ENCODE measurements at regions not wholly inside any gene's neighbourhood (a gene's known extent, or its start where the extent isn't known, plus 50 kb on each side); places are given as distances from the start of the nearest gene placed in this dataset.

DNA sequence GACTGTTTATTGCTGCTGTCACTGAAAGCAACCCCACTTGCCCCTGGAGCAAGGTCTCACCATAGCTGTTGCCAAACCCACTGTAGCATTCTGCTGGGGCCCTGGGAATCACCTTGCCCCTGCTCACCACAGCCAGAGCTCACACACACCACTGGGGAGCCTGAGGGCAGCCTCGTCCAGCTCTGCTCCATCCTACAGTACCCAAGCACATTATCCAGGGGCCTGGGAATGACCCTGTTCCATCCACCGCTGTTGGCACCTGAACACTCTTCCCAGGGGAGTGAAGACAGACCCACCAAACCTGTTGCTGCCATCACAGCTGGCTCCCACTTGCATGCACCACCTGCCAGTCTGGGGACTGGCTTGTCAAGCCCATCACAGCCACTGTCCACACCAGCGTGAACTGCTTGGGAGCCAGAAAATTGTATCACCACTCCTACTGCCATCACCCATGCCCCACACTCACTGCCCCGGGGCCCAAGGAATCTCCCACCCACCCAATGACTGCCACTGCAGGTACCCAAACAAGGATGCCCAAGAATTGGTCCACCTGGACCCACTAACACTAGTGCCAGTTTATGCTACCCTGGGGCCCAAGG, 811.3 kb downstream of the KLHL13 start:
- in situ Hi-C loops (cut with MboI) (no loop called here), intact Hi-C loops (cut with micrococcal nuclease) (no loop called here)
- 0% methylated on average over 4 of the region's 4 CpGs for WGBS (ENCODE audit: insufficient coverage, low coverage, missing lambda C conversion rate)
- FAIRE-seq (no peak), ATAC-seq (no peak), DNase-seq (ENCODE audit: extremely low read depth in 1 of 4, low spot score in 3 of 4) (no peak)
- H3K4me3 ChIP-seq = no peak overlapping the region
- H3K4me2 ChIP-seq (ENCODE audit: insufficient read depth, low read length) = no peak overlapping the region
- no peak overlapping the region for H2AFZ ChIP-seq (ENCODE audit: low read depth, low read length)
- H3K4me1 ChIP-seq (replicated peaks in 1 of 2; ENCODE audit: control insufficient read depth in 2 of 2, insufficient read depth in 2 of 2, low read length in 2 of 2) = no peaks in the 10 kb centered on the region
- H4K20me1 ChIP-seq (replicated peaks; ENCODE audit: control insufficient read depth, insufficient read depth, low read length) = no peaks in the 10 kb centered on the region
- H3K27me3 ChIP-seq (ENCODE audit: control insufficient read depth in 2 of 2, insufficient read depth in 2 of 2, low read length in 2 of 2) = no peaks in the 10 kb centered on the region
- BruUV-seq (replicated peaks) = no TSS peak
- no peaks in the 10 kb centered on the region for H3K9me1 ChIP-seq (ENCODE audit: control insufficient read depth, insufficient read depth, low read length)
- CTCF ChIA-PET (ENCODE audit: low intra/inter-chr PET ratio) = no interaction called here
- no peaks in the 10 kb centered on the region for H3K9me3 ChIP-seq (replicated peaks; ENCODE audit: control insufficient read depth, insufficient read depth, low read depth, low read length)
- POLR2A ChIA-PET = no interaction called here
- no peaks in the 10 kb centered on the region for H3K79me2 ChIP-seq (ENCODE audit: control insufficient read depth, insufficient read depth, low read length)
- no peak overlapping the region for H3K9ac ChIP-seq (ENCODE audit: insufficient read depth in 1 of 2, low read depth in 2 of 2, low read length in 2 of 2)
- H3K36me3 ChIP-seq (ENCODE audit: control insufficient read depth, insufficient read depth, low read length) = no peaks in the 10 kb centered on the region
- H3K27ac ChIP-seq (ENCODE audit: extremely low read depth, low read depth, low read length) = no peak overlapping the region
- TF ChIP-seq CREM (IDR thresholded peaks at IDR 0.05; ENCODE audit: low read depth) (no peak), HMG20A (CRISPR knock-in tag; conservative IDR thresholded peaks at IDR 0.05) (no peak), CREB3L1 (IDR thresholded peaks at IDR 0.05; ENCODE audit: borderline replicate concordance, low read depth) (no peak), ZKSCAN8 (CRISPR knock-in tag; IDR thresholded peaks at IDR 0.05) (no peak), COPS2 (conservative IDR thresholded peaks at IDR 0.05) (no peak), ZBTB1 (CRISPR knock-in tag; IDR thresholded peaks at IDR 0.05; ENCODE audit: borderline replicate concordance, low read depth) (no peak), PRMT5 (CRISPR knock-in tag; IDR thresholded peaks at IDR 0.05) (no peak), ZNF277 (CRISPR knock-in tag; IDR thresholded peaks at IDR 0.05; ENCODE audit: borderline replicate concordance) (no peak), CHD4 (IDR thresholded peaks at IDR 0.05; ENCODE audit: insufficient read depth, insufficient replicate concordance, low read depth, low read length, poor library complexity, severe bottlenecking) (no peak), CBFB (CRISPR knock-in tag; IDR thresholded peaks at IDR 0.05) (no peak), FOXK2 (conservative IDR thresholded peaks at IDR 0.05 in 1 of 2, IDR thresholded peaks at IDR 0.05 in 1 of 2; ENCODE audit: low read depth in 2 of 2) (no peak), ASH1L (IDR thresholded peaks at IDR 0.05; ENCODE audit: borderline replicate concordance, low read depth, partially characterized antibody) (no peak), SPI1 (IDR thresholded peaks at IDR 0.05; ENCODE audit: borderline replicate concordance, low read depth, low read length) (no peak), RBM39 (optimal IDR thresholded peaks at IDR 0.05; ENCODE audit: low read depth, low read length) (no peak), SAFB2 (IDR thresholded peaks at IDR 0.05; ENCODE audit: borderline replicate concordance, low read depth, low read length, severe bottlenecking) (no peak), BRCA1 (IDR thresholded peaks at IDR 0.05) (no peak), BRCA1 (CRISPR knock-in tag; IDR thresholded peaks at IDR 0.05) (no peak)
- TF ChIP-seq, protein P1, sequence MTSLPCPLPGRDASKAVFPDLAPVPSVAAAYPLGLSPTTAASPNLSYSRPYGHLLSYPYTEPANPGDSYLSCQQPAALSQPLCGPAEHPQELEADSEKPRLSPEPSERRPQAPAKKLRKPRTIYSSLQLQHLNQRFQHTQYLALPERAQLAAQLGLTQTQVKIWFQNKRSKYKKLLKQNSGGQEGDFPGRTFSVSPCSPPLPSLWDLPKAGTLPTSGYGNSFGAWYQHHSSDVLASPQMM (CRISPR knock-in tag; IDR thresholded peaks at IDR 0.05) = no peak
- TF ChIP-seq, protein P2, sequence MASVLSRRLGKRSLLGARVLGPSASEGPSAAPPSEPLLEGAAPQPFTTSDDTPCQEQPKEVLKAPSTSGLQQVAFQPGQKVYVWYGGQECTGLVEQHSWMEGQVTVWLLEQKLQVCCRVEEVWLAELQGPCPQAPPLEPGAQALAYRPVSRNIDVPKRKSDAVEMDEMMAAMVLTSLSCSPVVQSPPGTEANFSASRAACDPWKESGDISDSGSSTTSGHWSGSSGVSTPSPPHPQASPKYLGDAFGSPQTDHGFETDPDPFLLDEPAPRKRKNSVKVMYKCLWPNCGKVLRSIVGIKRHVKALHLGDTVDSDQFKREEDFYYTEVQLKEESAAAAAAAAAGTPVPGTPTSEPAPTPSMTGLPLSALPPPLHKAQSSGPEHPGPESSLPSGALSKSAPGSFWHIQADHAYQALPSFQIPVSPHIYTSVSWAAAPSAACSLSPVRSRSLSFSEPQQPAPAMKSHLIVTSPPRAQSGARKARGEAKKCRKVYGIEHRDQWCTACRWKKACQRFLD (CRISPR knock-in tag; IDR thresholded peaks at IDR 0.05) = no peak
